Gastrocnemius medialis (tissue), 4 donors: ENCODE measurements at regions not wholly inside any gene's neighbourhood (a gene's known extent, or its start where the extent isn't known, plus 50 kb on each side); places are given as distances from the start of the nearest gene placed in this dataset.

ENCODE experiments used
- ATAC-seq, 2 donors: fragments of 150-250 bp; one replicate each; pipeline ENCODE4 v1.9.1; 2016
- DNase-seq, 2 donors: peaks; one replicate each; pipeline ENCODE4 v3.0.0-alpha.2; 2019
- H3K27ac ChIP-seq, 4 donors: fragments of 200-600 bp; sonication (generic); 1 replicate in 1 of 4; 2 replicates in 3 of 4; pipeline ENCODE4 v1.5.1; 2016 to 2018; ENCODE audit warnings: mild to moderate bottlenecking in 2 of 4, moderate library complexity in 1 of 4
- H3K27me3 ChIP-seq, 3 donors: fragments of 200-600 bp; sonication (generic) in 2 of 3; 1 replicate in 1 of 3; 2 replicates in 2 of 3; pipeline versions ENCODE4 v1.5.1 to v1.6.0; 2016 to 2019; ENCODE audit warnings: mild to moderate bottlenecking in 1 of 3, moderate library complexity in 1 of 3
- H3K36me3 ChIP-seq, 2 donors: fragments of 200-600 bp; sonication (generic) in 1 of 2; one replicate each; pipeline ENCODE4 v1.5.1; 2017 to 2018
- H3K4me1 ChIP-seq, 2 donors: fragments of 200-600 bp; sonication (generic) in 1 of 2; one replicate each; pipeline ENCODE4 v1.5.1; 2016 to 2017; ENCODE audit warnings: mild to moderate bottlenecking in 2 of 2
- H3K4me3 ChIP-seq, 4 donors: fragments of 200-600 bp; sonication (generic) in 3 of 4; 1 replicate in 1 of 4; 2 replicates in 3 of 4; pipeline ENCODE4 v1.5.1; 2016 to 2019; ENCODE audit warnings: mild to moderate bottlenecking in 2 of 4
- H3K9me3 ChIP-seq, 3 donors: fragments of 200-600 bp; sonication (generic) in 2 of 3; 1 replicate in 1 of 3; 2 replicates in 2 of 3; pipeline ENCODE4 v1.5.1; 2016 to 2019
- POLR2A ChIP-seq, 2 donors: fragments of 450-650 bp; IDR thresholded peaks; one replicate each; pipeline ENCODE4 v1.6.1; 2017; ENCODE audit warnings: antibody characterized with exemption in 2 of 2, mild to moderate bottlenecking in 2 of 2, moderate library complexity in 2 of 2
- in situ Hi-C, 4 donors: fragments of 200-750 bp; cut with MboI; loops; one replicate each; pipeline versions ENCODE4 v1.15.0 to v1.8.0; 2017; ENCODE audit warnings: low sequenced_read_pairs in 4 of 4
- intact Hi-C: fragments of 100-400 bp; cut with DNase I; formaldehyde crosslinking; loops from one replicate; pipeline ENCODE4 v1.15.1; 2023; ENCODE audit warnings: low total_unique reads
- TF ChIP-seq, protein P1 (sequence below), 5 experiments: fragments of 450-650 bp in 3 of 5; fragments of 200-600 bp in 2 of 5; sonication (generic) in 2 of 5; IDR thresholded peaks in 4 of 5; conservative IDR thresholded peaks in 1 of 5; 1 replicate in 4 of 5; 2 replicates in 1 of 5; pipeline ENCODE4 v1.5.1; 2016 to 2019; ENCODE audit warnings: antibody characterized with exemption in 5 of 5, mild to moderate bottlenecking in 3 of 5, moderate library complexity in 3 of 5

DNA sequence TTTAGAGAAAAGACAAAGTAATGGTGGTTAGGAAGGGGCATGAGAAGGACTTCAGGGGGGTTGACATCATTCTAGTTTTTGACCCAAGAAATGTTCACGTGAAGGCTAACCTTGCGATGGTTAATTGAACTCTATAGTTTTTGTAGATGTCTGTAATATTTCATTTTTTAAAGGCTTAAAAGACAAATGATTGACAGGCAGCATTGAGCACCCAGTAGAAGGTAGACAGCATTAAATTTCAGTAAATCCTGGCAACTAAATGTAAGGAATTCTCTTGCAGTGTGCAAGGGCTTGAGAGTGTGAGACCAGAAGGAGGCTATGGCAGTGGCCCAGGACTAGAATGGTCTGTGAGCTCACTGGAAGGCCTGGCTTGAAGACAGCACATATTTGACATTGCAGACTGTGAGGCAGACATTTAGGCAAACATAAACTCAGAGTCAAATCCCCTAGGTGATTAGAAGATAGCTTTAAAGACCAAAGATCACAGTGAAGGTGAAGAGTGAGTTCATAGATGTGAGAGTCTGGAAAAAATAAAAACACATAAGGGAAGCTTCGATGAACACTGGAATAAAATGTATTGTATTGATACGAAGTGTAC is 100.1 kb upstream of the MAP4K4 start:
- intact Hi-C loops: no loop called here
- in situ Hi-C loops: no loop called here
- ATAC-seq (no peak), DNase-seq (no peak)
- Histone ChIP-seq H3K9me3 (no peaks in the 10 kb centered on the region), H3K4me1 (peaks cover 4 to 8% of the 10 kb centered on the region in 2 donors), H3K27me3 (no peaks in the 10 kb centered on the region), H3K36me3 (no peaks in the 10 kb centered on the region), H3K4me3 (no peak overlapping the region), H3K27ac (no peak overlapping the region)
- TF ChIP-seq POLR2A (IDR thresholded peaks at IDR 0.05): no peak

GRCh38 chr2:101596333-101596732 is 101.2 kb upstream of the MAP4K4 start:
- H3K27ac ChIP-seq: no peak overlapping the region
- no peaks in the 10 kb centered on the region for H3K9me3 ChIP-seq
- ATAC-seq (no peak), DNase-seq (no peak)
- no peaks in the 10 kb centered on the region for H3K27me3 ChIP-seq
- intact Hi-C loops: no loop called here
- H3K4me1 ChIP-seq: peaks cover 4 to 8% of the 10 kb centered on the region in 2 donors
- H3K4me3 ChIP-seq: no peak overlapping the region
- H3K36me3 ChIP-seq: no peaks in the 10 kb centered on the region
- in situ Hi-C loops: no loop called here
- TF ChIP-seq, protein P1, sequence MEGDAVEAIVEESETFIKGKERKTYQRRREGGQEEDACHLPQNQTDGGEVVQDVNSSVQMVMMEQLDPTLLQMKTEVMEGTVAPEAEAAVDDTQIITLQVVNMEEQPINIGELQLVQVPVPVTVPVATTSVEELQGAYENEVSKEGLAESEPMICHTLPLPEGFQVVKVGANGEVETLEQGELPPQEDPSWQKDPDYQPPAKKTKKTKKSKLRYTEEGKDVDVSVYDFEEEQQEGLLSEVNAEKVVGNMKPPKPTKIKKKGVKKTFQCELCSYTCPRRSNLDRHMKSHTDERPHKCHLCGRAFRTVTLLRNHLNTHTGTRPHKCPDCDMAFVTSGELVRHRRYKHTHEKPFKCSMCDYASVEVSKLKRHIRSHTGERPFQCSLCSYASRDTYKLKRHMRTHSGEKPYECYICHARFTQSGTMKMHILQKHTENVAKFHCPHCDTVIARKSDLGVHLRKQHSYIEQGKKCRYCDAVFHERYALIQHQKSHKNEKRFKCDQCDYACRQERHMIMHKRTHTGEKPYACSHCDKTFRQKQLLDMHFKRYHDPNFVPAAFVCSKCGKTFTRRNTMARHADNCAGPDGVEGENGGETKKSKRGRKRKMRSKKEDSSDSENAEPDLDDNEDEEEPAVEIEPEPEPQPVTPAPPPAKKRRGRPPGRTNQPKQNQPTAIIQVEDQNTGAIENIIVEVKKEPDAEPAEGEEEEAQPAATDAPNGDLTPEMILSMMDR (IDR thresholded peaks at IDR 0.05 in 4 of 5, conservative IDR thresholded peaks at IDR 0.05 in 1 of 5): no peak
- no peak for TF ChIP-seq POLR2A (IDR thresholded peaks at IDR 0.05)

GRCh38 chr2:101587251-101587650 is 110.3 kb upstream of the MAP4K4 start:
- H3K27ac ChIP-seq: no peak overlapping the region
- in situ Hi-C loops: no loop called here
- ATAC-seq: no peak

DNA sequence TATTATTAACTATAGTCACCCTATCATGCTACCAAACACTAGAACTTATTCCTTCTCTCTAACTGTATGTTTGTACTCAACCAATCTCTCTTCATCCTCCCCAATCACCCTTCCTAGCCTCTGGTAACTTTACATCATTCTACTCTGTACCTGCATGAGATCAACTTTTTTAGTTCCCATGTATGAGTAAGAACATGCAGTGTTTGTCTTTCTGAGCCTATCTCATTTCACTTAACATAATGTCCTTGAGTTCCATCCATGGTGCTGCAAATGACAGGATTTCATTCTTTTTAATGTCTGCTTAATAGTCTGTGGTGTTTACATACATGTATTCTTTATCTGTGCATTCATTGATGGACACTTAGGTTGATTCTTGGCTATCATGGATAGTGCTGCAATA is 108.9 kb upstream of the RFX8 start:
- H3K9me3 ChIP-seq: no peaks in the 10 kb centered on the region
- ATAC-seq (no peak), DNase-seq (no peak)
- intact Hi-C loops: no loop called here
- in situ Hi-C loops: no loop called here
- no peaks in the 10 kb centered on the region for H3K36me3 ChIP-seq
- no peak overlapping the region for H3K27ac ChIP-seq
- H3K4me3 ChIP-seq: no peak overlapping the region
- no peaks in the 10 kb centered on the region for H3K4me1 ChIP-seq
- H3K27me3 ChIP-seq: no peaks in the 10 kb centered on the region
- TF ChIP-seq, protein P1 (IDR thresholded peaks at IDR 0.05 in 4 of 5, conservative IDR thresholded peaks at IDR 0.05 in 1 of 5): no peak
- TF ChIP-seq POLR2A (IDR thresholded peaks at IDR 0.05): no peak

More at GRCh38 chr2:101587251-101587650, 110.3 kb upstream of the MAP4K4 start:
- Histone ChIP-seq H3K4me3 (no peak overlapping the region), H3K4me1 (no peaks in the 10 kb centered on the region), H3K27me3 (no peaks in the 10 kb centered on the region), H3K9me3 (no peaks in the 10 kb centered on the region), H3K36me3 (no peaks in the 10 kb centered on the region)
- DNase-seq: no peak
- TF ChIP-seq POLR2A (IDR thresholded peaks at IDR 0.05): no peak
- TF ChIP-seq, protein P1 (IDR thresholded peaks at IDR 0.05 in 4 of 5, conservative IDR thresholded peaks at IDR 0.05 in 1 of 5): no peak
- intact Hi-C loops: no loop called here

GRCh38 chr2:101581675-101582299 is 106.9 kb upstream of the RFX8 start:
- H3K27ac ChIP-seq: no peak overlapping the region
- intact Hi-C loops: no loop called here
- H3K36me3 ChIP-seq: no peaks in the 10 kb centered on the region
- H3K4me1 ChIP-seq: peaks cover 0 to 3% of the 10 kb centered on the region in 2 donors
- TF ChIP-seq, protein P1 (IDR thresholded peaks at IDR 0.05 in 4 of 5, conservative IDR thresholded peaks at IDR 0.05 in 1 of 5): no peak
- TF ChIP-seq POLR2A (IDR thresholded peaks at IDR 0.05): no peak
- no peak for DNase-seq
- H3K9me3 ChIP-seq: no peaks in the 10 kb centered on the region
- no peaks in the 10 kb centered on the region for H3K27me3 ChIP-seq
- ATAC-seq: no peak
- no peak overlapping the region for H3K4me3 ChIP-seq
- in situ Hi-C loops: no loop called here
